Ishikawa (cell line): ENCODE measurements at regions not wholly inside any gene's neighbourhood (a gene's known extent, or its start where the extent isn't known, plus 50 kb on each side); places are given as distances from the start of the nearest gene placed in this dataset.

ENCODE experiments used
- CEBPB ChIP-seq: IDR thresholded peaks from 2 replicates; pipeline ENCODE4 v1.6.1; 2012
- CREB1 ChIP-seq: IDR thresholded peaks from 2 replicates; pipeline ENCODE4 v1.6.1; 2012; ENCODE audit warnings: low read depth
- EGR1 ChIP-seq: IDR thresholded peaks from 2 replicates; pipeline ENCODE4 v1.6.1; 2012
- EP300 ChIP-seq: IDR thresholded peaks from 2 replicates; pipeline ENCODE4 v1.6.1; 2012; ENCODE audit warnings: borderline replicate concordance
- FOXM1 ChIP-seq: IDR thresholded peaks from 2 replicates; pipeline ENCODE4 v1.6.1; 2012; ENCODE audit warnings: low read depth, borderline replicate concordance
- NFIC ChIP-seq: IDR thresholded peaks from 2 replicates; pipeline ENCODE4 v1.6.1; 2012
- RAD21 ChIP-seq: IDR thresholded peaks from 2 replicates; pipeline ENCODE4 v1.6.1; 2012; ENCODE audit warnings: low read depth
- REST ChIP-seq: IDR thresholded peaks from 2 replicates; pipeline ENCODE4 v1.6.1; 2012; ENCODE audit warnings: low read depth, mild to moderate bottlenecking
- TAF1 ChIP-seq: IDR thresholded peaks from 2 replicates; pipeline ENCODE4 v1.6.1; 2012; ENCODE audit warnings: low read depth, mild to moderate bottlenecking
- TCF12 ChIP-seq: IDR thresholded peaks from 2 replicates; pipeline ENCODE4 v1.6.1; 2012; ENCODE audit warnings: low read depth
- TEAD4 ChIP-seq: IDR thresholded peaks from 2 replicates; pipeline ENCODE4 v1.6.1; 2012
- USF1 ChIP-seq: IDR thresholded peaks from 2 replicates; pipeline ENCODE4 v1.6.1; 2012
- YY1 ChIP-seq: IDR thresholded peaks from 2 replicates; pipeline ENCODE4 v1.6.1; 2012; ENCODE audit warnings: low read depth
- ZBTB7A ChIP-seq: IDR thresholded peaks from 2 replicates; pipeline ENCODE4 v1.6.1; 2012; ENCODE audit warnings: low read depth
- TF ChIP-seq, protein P1 (sequence below): IDR thresholded peaks from 2 replicates; pipeline ENCODE4 v1.6.1; 2012

GRCh38 chr10:120960725-120961124 is 109.6 kb downstream of the WDR11 start:
- no peak for TF ChIP-seq ZBTB7A
- TF ChIP-seq, protein P1, sequence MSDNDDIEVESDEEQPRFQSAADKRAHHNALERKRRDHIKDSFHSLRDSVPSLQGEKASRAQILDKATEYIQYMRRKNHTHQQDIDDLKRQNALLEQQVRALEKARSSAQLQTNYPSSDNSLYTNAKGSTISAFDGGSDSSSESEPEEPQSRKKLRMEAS = no peak
- TF ChIP-seq FOXM1 = no peak
- TF ChIP-seq CEBPB = no peak
- no peak for TF ChIP-seq YY1
- no peak for TF ChIP-seq REST
- no peak for TF ChIP-seq RAD21
- TF ChIP-seq EGR1 = no peak

- no peak for TF ChIP-seq CEBPB
- TF ChIP-seq EGR1 = no peak
- no peak for TF ChIP-seq USF1
- no peak for TF ChIP-seq RAD21
- TF ChIP-seq, protein P1 = no peak
- no peak for TF ChIP-seq FOXM1
- no peak for TF ChIP-seq TAF1
- TF ChIP-seq EP300 = no peak
- TF ChIP-seq NFIC = no peak
- no peak for TF ChIP-seq CREB1
- no peak for TF ChIP-seq ZBTB7A
- no peak for TF ChIP-seq YY1
- TF ChIP-seq TEAD4 = no peak
- no peak for TF ChIP-seq REST
- TF ChIP-seq TCF12 = no peak
These were observed 110.9 kb downstream of the WDR11 start for GRCh38 chr10:120961795-120962755.

DNA sequence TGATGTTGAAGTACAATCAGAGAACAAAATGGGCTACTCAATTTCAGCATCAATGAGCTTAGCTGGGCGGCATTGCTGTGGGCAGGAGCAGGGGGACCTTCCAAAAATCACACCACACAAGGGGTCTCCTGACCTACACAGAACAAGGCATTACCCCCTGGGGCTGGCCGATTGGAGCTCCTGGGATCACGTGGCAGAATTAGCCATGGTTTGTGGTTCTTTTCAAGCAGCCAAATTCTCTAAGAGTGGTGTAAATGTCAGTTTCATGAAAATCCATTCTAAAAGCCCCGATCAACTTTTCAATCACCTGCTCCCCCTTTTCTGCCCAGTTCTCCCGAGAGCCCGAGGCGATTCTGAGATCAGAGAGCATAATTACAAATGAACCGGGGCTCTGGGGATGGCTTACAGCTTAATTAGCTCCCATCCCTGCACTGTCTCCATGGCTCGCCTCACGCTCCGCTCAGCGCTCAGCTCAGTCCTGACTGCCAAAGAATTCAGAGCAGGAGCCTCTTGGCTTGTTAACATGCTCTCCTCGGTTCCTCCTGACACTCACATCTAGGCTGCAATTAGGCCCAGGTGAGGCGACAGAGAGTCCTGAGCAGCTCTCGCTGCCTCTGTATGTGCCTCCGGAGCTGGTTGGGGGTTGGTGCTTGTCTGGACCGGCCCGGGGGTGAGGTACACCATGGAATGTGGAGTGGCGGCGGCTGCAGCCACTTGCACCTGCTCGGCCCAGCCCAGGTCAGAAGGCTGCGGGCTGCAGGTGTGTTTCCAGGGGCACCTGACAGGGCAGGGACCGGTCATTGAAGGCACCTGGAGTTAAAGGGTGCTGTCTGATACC is 111.8 kb downstream of the WDR11 start:
- TF ChIP-seq FOXM1 (no peak), EGR1 (no peak), ZBTB7A (no peak), CREB1 (no peak)
- TF ChIP-seq, protein P1 = no peak

DNA sequence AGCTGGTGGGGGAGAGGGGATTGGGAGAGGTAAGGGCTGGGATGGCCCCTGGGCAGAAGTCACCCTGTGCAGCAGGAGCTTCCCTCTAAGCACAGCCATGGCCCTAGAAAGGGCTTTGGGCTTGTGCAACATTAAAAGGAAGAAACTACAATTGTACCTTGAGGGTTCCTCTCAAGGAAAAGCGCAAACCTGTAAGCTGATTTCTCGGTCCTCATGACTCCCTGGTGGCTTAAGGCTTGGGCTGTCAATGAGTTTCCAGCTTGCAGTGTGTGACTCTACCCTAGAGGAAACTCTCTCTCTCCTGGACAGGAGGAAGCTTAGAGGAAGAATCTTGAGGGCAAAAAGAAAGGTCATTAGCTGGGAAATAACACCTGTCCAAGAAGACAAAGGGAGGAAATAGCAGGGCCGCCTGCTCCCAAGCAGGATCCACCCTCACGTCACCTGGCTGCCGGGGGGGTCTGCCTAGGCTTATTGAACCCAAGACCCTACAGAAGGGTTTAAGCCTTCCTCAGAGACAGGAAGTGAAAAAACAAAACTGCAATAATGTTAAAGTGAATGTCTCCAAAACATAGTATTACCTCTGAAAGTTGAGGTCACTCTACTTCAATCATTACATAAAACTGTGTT is 112.5 kb downstream of the WDR11 start:
- TF ChIP-seq FOXM1 (no peak), TEAD4 (no peak), REST (no peak), YY1 (no peak), RAD21 (no peak), CREB1 (no peak), EGR1 (no peak), USF1 (no peak), TCF12 (no peak), NFIC (no peak), ZBTB7A (no peak), TAF1 (no peak), CEBPB (no peak), EP300 (no peak)
- TF ChIP-seq, protein P1 = no peak
